Body of pancreas (tissue), 4 donors: ENCODE measurements at regions not wholly inside any gene's neighbourhood (a gene's known extent, or its start where the extent isn't known, plus 50 kb on each side); places are given as distances from the start of the nearest gene placed in this dataset.

ENCODE experiments used
- ATAC-seq: fragments of 150-250 bp; one replicate; pipeline ENCODE4 v1.9.1; 2016
- DNase-seq, 4 donors: peaks; one replicate each; pipeline ENCODE4 v3.0.0-alpha.2; 2019
- H3K27ac ChIP-seq, 4 donors: fragments of 200-600 bp; sonication (generic); 1 replicate in 3 of 4; 2 replicates in 1 of 4; pipeline versions ENCODE4 v1.5.1 to v1.6.1; 2016 to 2019; ENCODE audit warnings: mild to moderate bottlenecking in 1 of 4, mixed read lengths in 1 of 4, moderate library complexity in 1 of 4
- H3K27me3 ChIP-seq, 2 donors: fragments of 200-600 bp; sonication (generic); one replicate each; pipeline ENCODE4 v1.6.0; 2016; ENCODE audit warnings: mild to moderate bottlenecking in 1 of 2
- H3K36me3 ChIP-seq, 2 donors: fragments of 200-600 bp; sonication (generic); replicated peaks in 1 of 2; 2 replicates each; pipeline ENCODE4 v1.5.1; 2016; ENCODE audit warnings: low read depth in 2 of 2; ENCODE audit not compliant: insufficient read depth in 1 of 2
- H3K4me1 ChIP-seq: fragments of 200-600 bp; sonication (generic); one replicate; pipeline ENCODE4 v1.6.0; 2016
- H3K4me3 ChIP-seq, 2 donors: fragments of 200-600 bp; sonication (generic); 1 replicate in 1 of 2; 2 replicates in 1 of 2; pipeline ENCODE4 v1.5.1; 2016 to 2019
- H3K9me3 ChIP-seq, 3 donors: fragments of 200-600 bp; sonication (generic); 1 replicate in 2 of 3; 2 replicates in 1 of 3; pipeline ENCODE4 v1.5.1; 2016
- CTCF ChIP-seq, 7 experiments: fragments of 450-650 bp in 4 of 7; fragments of 200-600 bp in 3 of 7; sonication (generic) in 3 of 7; IDR thresholded peaks; one replicate each; pipeline ENCODE4 v1.5.1; 2016 to 2019; ENCODE audit warnings: antibody characterized with exemption in 7 of 7
- POLR2A ChIP-seq, 3 donors: fragments of 450-650 bp; IDR thresholded peaks; one replicate each; pipeline ENCODE4 v1.6.1; 2016; ENCODE audit warnings: antibody characterized with exemption in 3 of 3, mild to moderate bottlenecking in 2 of 3
- WGBS, 2 donors: methylation state at CpG; one replicate each; pipeline ENCODE4 v1.1.5; 2017; 5-methylcytosine and 5-hydroxymethylcytosine counted together
- intact Hi-C: fragments of 100-400 bp; cut with DNase I; formaldehyde crosslinking; loops from one replicate; pipeline ENCODE4 v1.15.1; 2023

- Histone ChIP-seq H3K4me3 (no peak overlapping the region), H3K27me3 (no peaks in the 10 kb centered on the region), H3K4me1 (peaks cover 38% of the 10 kb centered on the region), H3K27ac (no peak overlapping the region), H3K9me3 (peaks cover 0 to 23% (median 0%) of the 10 kb centered on the region in 3 donors), H3K36me3 (no peaks in the 10 kb centered on the region)
- ATAC-seq, result no peak
- no peak for DNase-seq
- intact Hi-C loops, result no loop called here
- WGBS, 2 donors, result 82 to 92% methylated on average over 2 of the region's 2 CpGs
- TF ChIP-seq POLR2A (IDR thresholded peaks at IDR 0.05), result no peak
- no peak for TF ChIP-seq CTCF (IDR thresholded peaks at IDR 0.05)
These were observed 161.1 kb upstream of the OLIG3 start for GRCh38 chr6:137655291-137655690.

- TF ChIP-seq CTCF (IDR thresholded peaks at IDR 0.05), result no peak
- Histone ChIP-seq H3K36me3 (no peaks in the 10 kb centered on the region), H3K27ac (no peak overlapping the region), H3K27me3 (no peaks in the 10 kb centered on the region), H3K4me3 (no peak overlapping the region), H3K9me3 (peaks cover 0 to 23% (median 0%) of the 10 kb centered on the region in 3 donors), H3K4me1 (peaks cover 47% of the 10 kb centered on the region)
- no peak for ATAC-seq
- intact Hi-C loops, result no loop called here
- 93 to 96% methylated on average over 4 of the region's 4 CpGs for WGBS, 2 donors
- no peak for DNase-seq
These were observed 162.5 kb upstream of the OLIG3 start for GRCh38 chr6:137656735-137657134.

GRCh38 chr6:137657351-137657911 is 163.2 kb upstream of the OLIG3 start:
- WGBS, 2 donors, result 20 to 27% methylated on average over 1 of the region's 1 CpG
- TF ChIP-seq CTCF (IDR thresholded peaks at IDR 0.05) (no peak), POLR2A (IDR thresholded peaks at IDR 0.05) (no peak)
- Histone ChIP-seq H3K36me3 (no peaks in the 10 kb centered on the region), H3K4me1 (peaks cover 50% of the 10 kb centered on the region), H3K27ac (peak overlapping the region in 1 of 4 donors; percentile 55), H3K9me3 (peaks cover 0 to 23% (median 0%) of the 10 kb centered on the region in 3 donors), H3K27me3 (no peaks in the 10 kb centered on the region), H3K4me3 (no peak overlapping the region)
- ATAC-seq (no peak), DNase-seq (no peak)
- intact Hi-C loops, result no loop called here

GRCh38 chr6:137658287-137658686 is 164.1 kb upstream of the OLIG3 start:
- Histone ChIP-seq H3K4me1 (peaks cover 50% of the 10 kb centered on the region), H3K9me3 (peaks cover 0 to 18% (median 0%) of the 10 kb centered on the region in 3 donors), H3K4me3 (no peak overlapping the region), H3K36me3 (no peaks in the 10 kb centered on the region), H3K27ac (peak overlapping the region in 1 of 4 donors; percentile 55), H3K27me3 (no peaks in the 10 kb centered on the region)
- intact Hi-C loops, result no loop called here
- ATAC-seq (no peak), DNase-seq (no peak)
- WGBS, 2 donors, result 82 to 92% methylated on average over 1 of the region's 1 CpG
- no peak for TF ChIP-seq CTCF (IDR thresholded peaks at IDR 0.05)
- no peak for TF ChIP-seq POLR2A (IDR thresholded peaks at IDR 0.05)

GRCh38 chr6:137659871-137660270 is 165.7 kb upstream of the OLIG3 start:
- ATAC-seq (peak; percentile 92), DNase-seq (peak in 3 of 4 donors; percentile 41 to 58 (median 47))
- Histone ChIP-seq H3K9me3 (peaks cover 0 to 13% (median 0%) of the 10 kb centered on the region in 3 donors), H3K4me1 (peaks cover 50% of the 10 kb centered on the region), H3K27me3 (no peaks in the 10 kb centered on the region), H3K36me3 (no peaks in the 10 kb centered on the region), H3K27ac (peak overlapping the region in 3 of 4 donors; percentile 62 to 78 (median 76)), H3K4me3 (no peak overlapping the region)
- TF ChIP-seq POLR2A (IDR thresholded peaks at IDR 0.05) (no peak), CTCF (IDR thresholded peaks at IDR 0.05) (peak in 2 of 7 experiments; percentile 5 to 13)
- intact Hi-C loops, result no loop called here
- 10 to 16% methylated on average over 3 of the region's 3 CpGs for WGBS, 2 donors
